PC-3 (cell line): ENCODE measurements at regions not wholly inside any gene's neighbourhood (a gene's known extent, or its start where the extent isn't known, plus 50 kb on each side); places are given as distances from the start of the nearest gene placed in this dataset.

Experiments used
- ATAC-seq: fragments of 200-7000 bp; cut with Tn5 transposase; 2 replicates; pipeline ENCODE4 v1.9.1; 2020; ENCODE audit warnings: mild to moderate bottlenecking, moderate library complexity
- BruUV-seq: library from RNA; stranded (reverse); fragments of 400-500 nt; replicated peaks from 2 replicates; lab custom pipeline; 2021; lab: Mats Ljungman, UMichigan
- CTCF ChIA-PET: fragments of 300-600 bp; sonication (Branson Sonifier 250); formaldehyde crosslinking; loops from one replicate; lab custom pipeline; 2022; ENCODE audit warnings: antibody characterized with exemption; lab: Charles Lee
- POLR2A ChIA-PET: fragments of 300-600 bp; sonication (Branson Sonifier 250); formaldehyde crosslinking; loops from one replicate; lab custom pipeline; 2022; ENCODE audit warnings: antibody characterized with exemption; ENCODE audit not compliant: unreplicated experiment; lab: Charles Lee
- DNase-seq: peaks from one replicate; pipeline ENCODE4 v3.0.0-alpha.2; 2015
- H2AFZ ChIP-seq: fragments of 300-600 bp; sonication (generic); 2 replicates; pipeline ENCODE4 v1.6.0; 2016; ENCODE audit warnings: antibody characterized with exemption, low read length
- H3F3A ChIP-seq: fragments of 300-600 bp; sonication (generic); one replicate; pipeline ENCODE4 v1.6.0; 2017; ENCODE audit warnings: antibody characterized with exemption, low read length, control low read depth, mild to moderate bottlenecking; ENCODE audit not compliant: unreplicated experiment
- H3K27ac ChIP-seq: fragments of 300-600 bp; sonication (generic); 2 replicates; pipeline ENCODE4 v1.5.1; 2016; ENCODE audit warnings: mild to moderate bottlenecking, low read length
- H3K27me3 ChIP-seq: fragments of 300-600 bp; sonication (generic); 2 replicates; pipeline ENCODE4 v1.6.1; 2016; ENCODE audit warnings: low read length, mixed read lengths
- H3K36me3 ChIP-seq: fragments of 300-600 bp; sonication (generic); 2 replicates; pipeline ENCODE4 v1.6.1; 2016; ENCODE audit warnings: low read depth, mixed run types, low read length, mixed read lengths
- H3K4me1 ChIP-seq: fragments of 300-600 bp; sonication (generic); 2 replicates; pipeline ENCODE4 v1.5.1; 2016; ENCODE audit warnings: low read length; ENCODE audit not compliant: insufficient read depth
- H3K4me2 ChIP-seq: fragments of 300-600 bp; sonication (generic); 2 replicates; pipeline ENCODE4 v1.6.0; 2016; ENCODE audit warnings: low read length
- H3K4me3 ChIP-seq: fragments of 300-600 bp; sonication (generic); 2 replicates; pipeline ENCODE4 v1.5.1; 2016; ENCODE audit warnings: mild to moderate bottlenecking, low read length, mixed read lengths
- H3K79me2 ChIP-seq: fragments of 300-600 bp; sonication (generic); 2 replicates; pipeline ENCODE4 v1.6.1; 2017; ENCODE audit warnings: low read length, mixed read lengths
- H3K9ac ChIP-seq: fragments of 300-600 bp; sonication (generic); 2 replicates; pipeline ENCODE4 v1.6.0; 2016; ENCODE audit warnings: mild to moderate bottlenecking, low read length
- H3K9me2 ChIP-seq: fragments of 300-600 bp; sonication (generic); replicated peaks from 2 replicates; pipeline ENCODE4 v1.6.1; 2016; ENCODE audit warnings: mixed run types, low read length, mixed read lengths
- H3K9me3 ChIP-seq: fragments of 300-600 bp; sonication (generic); 2 replicates; pipeline ENCODE4 v1.6.1; 2016; ENCODE audit warnings: low read length, mixed read lengths
- H4K20me1 ChIP-seq: fragments of 300-600 bp; sonication (generic); 2 replicates; pipeline ENCODE4 v1.6.1; 2016; ENCODE audit warnings: low read length, mixed read lengths
- EZH2 ChIP-seq: fragments of 300-600 bp; sonication (generic); IDR thresholded peaks from one replicate; pipeline ENCODE4 v1.6.1; 2017; ENCODE audit warnings: antibody characterized with exemption, mild to moderate bottlenecking, low read length; ENCODE audit not compliant: unreplicated experiment
- EZH2phosphoT487 ChIP-seq: fragments of 300-600 bp; sonication (generic); IDR thresholded peaks from 2 replicates; pipeline ENCODE4 v1.6.1; 2018; ENCODE audit warnings: mild to moderate bottlenecking, antibody characterized with exemption, low read length, borderline replicate concordance
- intact Hi-C: fragments of 100-400 bp; cut with micrococcal nuclease; formaldehyde crosslinking; loops from 2 replicates; pipeline ENCODE4 v1.9.0; 2023
- TF ChIP-seq, protein P1 (sequence below): fragments of 300-600 bp; sonication (generic); conservative IDR thresholded peaks from 2 replicates; pipeline ENCODE4 v1.5.1; 2017; ENCODE audit warnings: antibody characterized with exemption, low read depth, mild to moderate bottlenecking, low read length

DNA sequence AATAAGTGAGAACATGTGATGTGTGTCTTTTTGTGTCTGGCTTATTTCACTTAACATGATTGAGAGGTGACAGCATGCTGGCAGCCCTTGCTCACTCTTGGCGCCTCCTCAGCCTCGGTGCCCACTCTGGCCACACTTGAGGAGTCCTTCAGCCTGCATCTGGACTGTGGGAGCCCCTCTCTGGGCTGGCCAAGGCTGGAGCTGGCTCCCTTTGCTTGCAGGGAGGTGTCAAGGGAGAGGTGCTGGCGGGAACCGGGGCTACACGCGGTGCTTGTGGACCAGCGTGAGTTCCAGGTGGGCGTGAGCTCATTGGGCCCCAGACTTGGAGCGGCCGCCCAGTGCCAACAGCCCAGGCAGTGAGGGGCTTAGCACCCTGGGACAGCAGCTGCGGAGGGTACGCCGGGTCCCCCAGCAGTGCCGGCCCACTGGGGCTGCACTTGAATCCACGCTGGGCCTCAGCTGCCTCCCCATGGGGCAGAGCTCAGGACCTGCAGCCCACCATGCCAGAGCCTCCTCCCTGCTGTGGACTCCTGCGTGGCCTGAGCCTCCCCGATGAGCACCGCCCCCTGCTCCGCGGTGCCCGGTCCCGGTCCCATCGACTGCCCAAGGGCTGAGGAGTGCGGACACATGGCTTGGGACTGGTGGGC, 658.6 kb downstream of the GRXCR1 start:
- Histone ChIP-seq H3K4me3 (no peak overlapping the region), H3K9me2 (no peaks in the 10 kb centered on the region), H3K4me2 (no peak overlapping the region), H3F3A (no peaks in the 10 kb centered on the region), H3K79me2 (no peaks in the 10 kb centered on the region), H2AFZ (no peak overlapping the region), H3K27me3 (no peaks in the 10 kb centered on the region), H4K20me1 (no peaks in the 10 kb centered on the region), H3K27ac (no peak overlapping the region), H3K9me3 (no peaks in the 10 kb centered on the region), H3K4me1 (no peaks in the 10 kb centered on the region), H3K36me3 (no peaks in the 10 kb centered on the region), H3K9ac (no peak overlapping the region)
- no peak for ATAC-seq
- no TSS peak for BruUV-seq
- TF ChIP-seq EZH2phosphoT487 (no peak), EZH2 (no peak)
- TF ChIP-seq, protein P1, sequence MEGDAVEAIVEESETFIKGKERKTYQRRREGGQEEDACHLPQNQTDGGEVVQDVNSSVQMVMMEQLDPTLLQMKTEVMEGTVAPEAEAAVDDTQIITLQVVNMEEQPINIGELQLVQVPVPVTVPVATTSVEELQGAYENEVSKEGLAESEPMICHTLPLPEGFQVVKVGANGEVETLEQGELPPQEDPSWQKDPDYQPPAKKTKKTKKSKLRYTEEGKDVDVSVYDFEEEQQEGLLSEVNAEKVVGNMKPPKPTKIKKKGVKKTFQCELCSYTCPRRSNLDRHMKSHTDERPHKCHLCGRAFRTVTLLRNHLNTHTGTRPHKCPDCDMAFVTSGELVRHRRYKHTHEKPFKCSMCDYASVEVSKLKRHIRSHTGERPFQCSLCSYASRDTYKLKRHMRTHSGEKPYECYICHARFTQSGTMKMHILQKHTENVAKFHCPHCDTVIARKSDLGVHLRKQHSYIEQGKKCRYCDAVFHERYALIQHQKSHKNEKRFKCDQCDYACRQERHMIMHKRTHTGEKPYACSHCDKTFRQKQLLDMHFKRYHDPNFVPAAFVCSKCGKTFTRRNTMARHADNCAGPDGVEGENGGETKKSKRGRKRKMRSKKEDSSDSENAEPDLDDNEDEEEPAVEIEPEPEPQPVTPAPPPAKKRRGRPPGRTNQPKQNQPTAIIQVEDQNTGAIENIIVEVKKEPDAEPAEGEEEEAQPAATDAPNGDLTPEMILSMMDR: no peak
- intact Hi-C loops: no loop called here
- ChIA-PET POLR2A (no interaction called here), CTCF (no interaction called here)
- DNase-seq: no peak

GRCh38 chr4:43556262-43556661, 663.7 kb downstream of the GRXCR1 start:
- intact Hi-C loops: no loop called here
- Histone ChIP-seq H3K9ac (no peak overlapping the region), H3K9me2 (no peaks in the 10 kb centered on the region), H3K36me3 (no peaks in the 10 kb centered on the region), H3K27ac (no peak overlapping the region), H4K20me1 (no peaks in the 10 kb centered on the region), H3K4me2 (no peak overlapping the region), H3K4me1 (no peaks in the 10 kb centered on the region), H3K79me2 (no peaks in the 10 kb centered on the region), H3F3A (no peaks in the 10 kb centered on the region), H3K27me3 (no peaks in the 10 kb centered on the region), H3K9me3 (no peaks in the 10 kb centered on the region), H2AFZ (no peak overlapping the region), H3K4me3 (no peak overlapping the region)
- TF ChIP-seq, protein P1: no peak
- no peak for TF ChIP-seq EZH2
- TF ChIP-seq EZH2phosphoT487: no peak
- DNase-seq: no peak
- no TSS peak for BruUV-seq
- no peak for ATAC-seq
- ChIA-PET CTCF (no interaction called here), POLR2A (no interaction called here)

GRCh38 chr4:43560047-43560446, 667.5 kb downstream of the GRXCR1 start:
- no peak overlapping the region for H3K4me2 ChIP-seq
- BruUV-seq: no TSS peak
- no peaks in the 10 kb centered on the region for H3K79me2 ChIP-seq
- no peaks in the 10 kb centered on the region for H3K9me3 ChIP-seq
- no peaks in the 10 kb centered on the region for H3F3A ChIP-seq
- no peak overlapping the region for H2AFZ ChIP-seq
- H3K27me3 ChIP-seq: no peaks in the 10 kb centered on the region
- ATAC-seq: no peak
- H3K9ac ChIP-seq: no peak overlapping the region
- no peak overlapping the region for H3K27ac ChIP-seq
- CTCF ChIA-PET: no interaction called here
- intact Hi-C loops: no loop called here
- no peaks in the 10 kb centered on the region for H3K36me3 ChIP-seq
- DNase-seq: no peak
- H3K9me2 ChIP-seq: no peaks in the 10 kb centered on the region
- no peaks in the 10 kb centered on the region for H3K4me1 ChIP-seq
- no peak for TF ChIP-seq EZH2
- TF ChIP-seq EZH2phosphoT487: no peak
- TF ChIP-seq, protein P1: no peak
- POLR2A ChIA-PET: no interaction called here
- no peaks in the 10 kb centered on the region for H4K20me1 ChIP-seq
- H3K4me3 ChIP-seq: no peak overlapping the region
